Endothelial cell of umbilical vein (primary cell): ENCODE measurements at regions not wholly inside any gene's neighbourhood (a gene's known extent, or its start where the extent isn't known, plus 50 kb on each side); places are given as distances from the start of the nearest gene placed in this dataset.

Experiments
- BruUV-seq: library from RNA; stranded (reverse); fragments of 400-500 nt; replicated peaks from 2 replicates; lab custom pipeline; 2021; lab: Mats Ljungman, UMichigan
- CTCF ChIA-PET: fragments of 300-600, 350-600 bp; sonication (Branson Sonifier 250); formaldehyde crosslinking; loops from one replicate; lab custom pipeline; 2021; ENCODE audit warnings: antibody characterized with exemption, inconsistent platforms; lab: Charles Lee
- POLR2A ChIA-PET: fragments of 300-600, 350-600 bp; sonication (Branson Sonifier 250); formaldehyde crosslinking; loops from one replicate; lab custom pipeline; 2021; ENCODE audit warnings: antibody characterized with exemption, inconsistent platforms; lab: Charles Lee
- DNase-seq: peaks from one replicate; pipeline ENCODE4 v3.0.0-alpha.2; 2011; ENCODE audit warnings: low read depth, low spot score
- FAIRE-seq: peaks from 2 replicates; lab custom pipeline; 2011; peaks lifted over from hg19 to GRCh38; lab: Jason Lieb, UNC
- H2AFZ ChIP-seq: 2 replicates; pipeline ENCODE4 v1.6.0; 2012; ENCODE audit warnings: low read depth, low read length, control low read depth, inconsistent platforms
- H3K27ac ChIP-seq: 2 replicates; pipeline ENCODE4 v1.5.1; 2011; ENCODE audit warnings: low read depth, mild to moderate bottlenecking, control low read depth, low read length, moderate library complexity; ENCODE audit not compliant: insufficient read depth
- H3K27me3 ChIP-seq, 2 experiments: 2 replicates each; pipeline versions ENCODE4 v1.6.0 to v1.6.1; 2011; ENCODE audit warnings: low read length in 2 of 2, mixed read lengths in 1 of 2; ENCODE audit not compliant: control insufficient read depth in 2 of 2, insufficient read depth in 2 of 2
- H3K36me3 ChIP-seq, 2 experiments: 2 replicates in 1 of 2; 3 replicates in 1 of 2; pipeline ENCODE4 v1.5.1; 2011; ENCODE audit warnings: low read length in 2 of 2, mild to moderate bottlenecking in 1 of 2, moderate library complexity in 1 of 2; ENCODE audit not compliant: control insufficient read depth in 2 of 2, insufficient read depth in 2 of 2; ENCODE audit errors: extremely low read depth in 1 of 2
- H3K4me1 ChIP-seq: 3 replicates; pipeline ENCODE4 v1.5.1; 2011; ENCODE audit warnings: mild to moderate bottlenecking, low read length; ENCODE audit not compliant: control insufficient read depth, insufficient read depth; ENCODE audit errors: extremely low read depth
- H3K4me2 ChIP-seq: 2 replicates; pipeline ENCODE4 v1.6.1; 2011; ENCODE audit warnings: low read length, control low read depth, mixed read lengths; ENCODE audit not compliant: insufficient read depth
- H3K4me3 ChIP-seq, 3 experiments: fragments of 200-600 bp in 1 of 3; sonication (generic), shearing (Covaris generic) in 1 of 3; replicated peaks in 1 of 3; 2 replicates each; pipeline ENCODE4 v1.5.1; 2011 to 2016; ENCODE audit warnings: control low read depth in 3 of 3, low read length in 3 of 3, mild to moderate bottlenecking in 2 of 3, inconsistent platforms in 1 of 3, low read depth in 1 of 3, moderate library complexity in 1 of 3; ENCODE audit not compliant: insufficient read depth in 1 of 3
- H3K79me2 ChIP-seq: 2 replicates; pipeline ENCODE4 v1.6.0; 2012; ENCODE audit warnings: low read length, inconsistent platforms; ENCODE audit not compliant: control insufficient read depth, insufficient read depth
- H3K9ac ChIP-seq: replicated peaks from 2 replicates; pipeline ENCODE3; 2011; ENCODE audit warnings: low read length, control low read depth; ENCODE audit not compliant: insufficient read depth; ENCODE audit errors: extremely low read depth
- H3K9me1 ChIP-seq: replicated peaks from 3 replicates; pipeline ENCODE4 v1.6.0; 2011; ENCODE audit warnings: mild to moderate bottlenecking, low read length; ENCODE audit not compliant: control insufficient read depth, insufficient read depth; ENCODE audit errors: extremely low read depth
- H3K9me3 ChIP-seq: replicated peaks from 2 replicates; pipeline ENCODE4 v1.5.1; 2012; ENCODE audit warnings: low read length, inconsistent platforms; ENCODE audit not compliant: control insufficient read depth, insufficient read depth
- H4K20me1 ChIP-seq: replicated peaks from 2 replicates; pipeline ENCODE3; 2011; ENCODE audit warnings: mild to moderate bottlenecking, low read length; ENCODE audit not compliant: control insufficient read depth, insufficient read depth; ENCODE audit errors: extremely low read depth
- CTCF ChIP-seq, 2 donors: IDR thresholded peaks; 1 replicate in 1 of 2; 2 replicates in 1 of 2; pipeline ENCODE4 v1.5.1; 2011; ENCODE audit warnings: low read length in 2 of 2, mild to moderate bottlenecking in 2 of 2, moderate library complexity in 2 of 2, control low read depth in 1 of 2, inconsistent platforms in 1 of 2, low read depth in 1 of 2; ENCODE audit not compliant: insufficient read depth in 1 of 2; ENCODE audit errors: extremely low read depth in 1 of 2
- EZH2 ChIP-seq: IDR thresholded peaks from 2 replicates; pipeline ENCODE4 v1.6.1; 2012; ENCODE audit warnings: borderline replicate concordance, low read depth, mild to moderate bottlenecking, moderate library complexity, low read length, inconsistent platforms; ENCODE audit not compliant: severe bottlenecking
- FOS ChIP-seq: IDR thresholded peaks from 2 replicates; pipeline ENCODE4 v1.6.1; 2011; ENCODE audit warnings: mild to moderate bottlenecking, low read length, moderate library complexity, borderline replicate concordance; ENCODE audit not compliant: insufficient read depth
- GATA2 ChIP-seq: IDR thresholded peaks from 2 replicates; pipeline ENCODE4 v1.7.0; 2011; ENCODE audit warnings: low read depth, mild to moderate bottlenecking, moderate library complexity, mixed read lengths, low read length; ENCODE audit not compliant: insufficient read length, insufficient read depth
- JUN ChIP-seq: IDR thresholded peaks from 2 replicates; pipeline ENCODE4 v1.6.1; 2011; ENCODE audit warnings: borderline replicate concordance, low read depth; ENCODE audit not compliant: insufficient read length, insufficient read depth
- MAX ChIP-seq: IDR thresholded peaks from 2 replicates; pipeline ENCODE4 v1.6.1; 2011; ENCODE audit not compliant: insufficient read depth, insufficient read length
- MYC ChIP-seq: IDR thresholded peaks from one replicate; pipeline ENCODE4 v1.6.1; 2011; ENCODE audit warnings: mild to moderate bottlenecking, low read depth, low read length
- POLR2A ChIP-seq: IDR thresholded peaks from 2 replicates; pipeline ENCODE4 v1.6.1; 2012; ENCODE audit warnings: low read depth, mild to moderate bottlenecking, control low read depth, low read length
- POLR2AphosphoS5 ChIP-seq: IDR thresholded peaks from 2 replicates; pipeline ENCODE4 v1.6.1; 2012; ENCODE audit warnings: low read depth, mild to moderate bottlenecking, control low read depth, low read length, moderate library complexity; ENCODE audit not compliant: insufficient read depth
- dilution Hi-C: fragments of 300-500 bp; cut with MboI; formaldehyde crosslinking; loops from one replicate; pipeline ENCODE4 v1.15.0; 2019; ENCODE audit warnings: low sequenced_read_pairs; ENCODE audit not compliant: extremely low pct_ligation_motif_present
- intact Hi-C: fragments of 100-400 bp; cut with micrococcal nuclease; formaldehyde crosslinking; loops from one replicate; pipeline ENCODE4 v1.10.0; 2022

GRCh38 chr5:114565871-114566270, 204.0 kb downstream of the KCNN2 start:
- ChIA-PET POLR2A (no interaction called here), CTCF (no interaction called here)
- Histone ChIP-seq H4K20me1 (no peaks in the 10 kb centered on the region), H3K27ac (no peak overlapping the region), H3K9ac (no peak overlapping the region), H3K27me3 (no peaks in the 10 kb centered on the region), H3K4me1 (no peaks in the 10 kb centered on the region), H2AFZ (no peak overlapping the region), H3K9me1 (no peaks in the 10 kb centered on the region), H3K4me2 (no peak overlapping the region), H3K79me2 (no peaks in the 10 kb centered on the region), H3K36me3 (no peaks in the 10 kb centered on the region), H3K9me3 (peaks cover 2% of the 10 kb centered on the region), H3K4me3 (no peak overlapping the region)
- no peak for TF ChIP-seq POLR2A
- no peak for TF ChIP-seq JUN
- no peak for TF ChIP-seq MYC
- no peak for TF ChIP-seq EZH2
- TF ChIP-seq POLR2AphosphoS5, result no peak
- TF ChIP-seq GATA2, result no peak
- no peak for TF ChIP-seq MAX
- no peak for TF ChIP-seq FOS
- TF ChIP-seq CTCF (IDR thresholded peaks at IDR 0.05; ENCODE audit: extremely low read depth in 1 of 2, insufficient read depth in 1 of 2, low read depth in 1 of 2, low read length in 2 of 2), result no peak
- DNase-seq, result no peak
- intact Hi-C loops (no loop called here), dilution Hi-C loops (no loop called here)
- no TSS peak for BruUV-seq
- no peak for FAIRE-seq
